ENCODE measurements at regions not wholly inside any gene's neighbourhood (a gene's known extent, or its start where the extent isn't known, plus 50 kb on each side); places are given as distances from the start of the nearest gene placed in this dataset.

DNA sequence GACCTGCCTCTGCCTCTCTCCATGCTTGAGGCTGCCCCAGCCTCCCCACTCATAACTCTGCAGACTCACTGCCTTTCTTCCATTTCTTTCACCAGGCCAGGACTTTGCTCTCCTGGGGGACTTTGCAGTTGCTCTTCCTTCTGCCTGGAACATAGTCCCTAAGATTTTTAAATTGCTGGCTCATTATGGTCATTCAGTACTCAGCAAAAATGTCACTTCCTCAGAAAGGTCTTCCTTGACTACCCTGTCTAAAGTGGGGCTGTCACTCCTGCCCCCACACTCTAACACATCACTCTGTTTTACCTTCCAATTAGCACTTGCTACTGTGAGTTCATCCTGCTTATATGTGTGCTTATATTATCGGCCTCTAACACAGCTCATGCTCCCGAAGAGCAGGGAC lies 618.2 kb downstream of the UQCRFS1 start:
- TF ChIP-seq, protein P1, sequence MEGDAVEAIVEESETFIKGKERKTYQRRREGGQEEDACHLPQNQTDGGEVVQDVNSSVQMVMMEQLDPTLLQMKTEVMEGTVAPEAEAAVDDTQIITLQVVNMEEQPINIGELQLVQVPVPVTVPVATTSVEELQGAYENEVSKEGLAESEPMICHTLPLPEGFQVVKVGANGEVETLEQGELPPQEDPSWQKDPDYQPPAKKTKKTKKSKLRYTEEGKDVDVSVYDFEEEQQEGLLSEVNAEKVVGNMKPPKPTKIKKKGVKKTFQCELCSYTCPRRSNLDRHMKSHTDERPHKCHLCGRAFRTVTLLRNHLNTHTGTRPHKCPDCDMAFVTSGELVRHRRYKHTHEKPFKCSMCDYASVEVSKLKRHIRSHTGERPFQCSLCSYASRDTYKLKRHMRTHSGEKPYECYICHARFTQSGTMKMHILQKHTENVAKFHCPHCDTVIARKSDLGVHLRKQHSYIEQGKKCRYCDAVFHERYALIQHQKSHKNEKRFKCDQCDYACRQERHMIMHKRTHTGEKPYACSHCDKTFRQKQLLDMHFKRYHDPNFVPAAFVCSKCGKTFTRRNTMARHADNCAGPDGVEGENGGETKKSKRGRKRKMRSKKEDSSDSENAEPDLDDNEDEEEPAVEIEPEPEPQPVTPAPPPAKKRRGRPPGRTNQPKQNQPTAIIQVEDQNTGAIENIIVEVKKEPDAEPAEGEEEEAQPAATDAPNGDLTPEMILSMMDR (conservative IDR thresholded peaks at IDR 0.05; ENCODE audit: low read depth, low read length): no peak
- TF ChIP-seq EZH2 (IDR thresholded peaks at IDR 0.05; ENCODE audit: borderline replicate concordance, low read depth, low read length, poor library complexity, severe bottlenecking): no peak
